ENCODE measurements at regions not wholly inside any gene's neighbourhood (a gene's known extent, or its start where the extent isn't known, plus 50 kb on each side); places are given as distances from the start of the nearest gene placed in this dataset.

GRCh38 chr5:53826504-53826903 lies 266.1 kb downstream of the NDUFS4 start:
- Histone ChIP-seq H3K27me3 (replicated peaks; ENCODE audit: insufficient read depth) (no peaks in the 10 kb centered on the region; the same call in 1 of the 2 replicates), H3K4me3 (no peak overlapping the region), H3F3A (ENCODE audit: insufficient read depth) (no peaks in the 10 kb centered on the region), H2AFZ (no peak overlapping the region), H3K9ac (no peak overlapping the region), H3K36me3 (ENCODE audit: low read depth) (no peaks in the 10 kb centered on the region), H3K9me3 (ENCODE audit: low read depth) (no peaks in the 10 kb centered on the region), H4K20me1 (ENCODE audit: insufficient read depth) (no peaks in the 10 kb centered on the region), H3K4me2 (ENCODE audit: unreplicated experiment) (no peak overlapping the region), H3K9me2 (ENCODE audit: insufficient read depth) (no peaks in the 10 kb centered on the region), H3K4me1 (ENCODE audit: insufficient read depth) (no peaks in the 10 kb centered on the region), H3K27ac (no peak overlapping the region), H3K79me2 (ENCODE audit: insufficient read depth) (no peaks in the 10 kb centered on the region)
- DNase-seq: no peak
- WGBS, 2 experiments (ENCODE audit: low coverage in 1 of 2, low lambda C conversion rate in 2 of 2, missing lambda C conversion rate in 2 of 2): 41 to 46% methylated on average over 7 of the region's 7 CpGs
- TF ChIP-seq EZH2 (IDR thresholded peaks at IDR 0.05; ENCODE audit: insufficient read depth, poor library complexity, severe bottlenecking) (no peak), EZH2phosphoT487 (IDR thresholded peaks at IDR 0.05; ENCODE audit: insufficient read depth, low read depth) (no peak)
- in situ Hi-C loops (cut with MboI): no loop called here

GRCh38 chr5:53827211-53827651 lies 266.8 kb downstream of the NDUFS4 start:
- Histone ChIP-seq H4K20me1 (ENCODE audit: insufficient read depth) (no peaks in the 10 kb centered on the region), H2AFZ (no peak overlapping the region), H3K4me2 (ENCODE audit: unreplicated experiment) (no peak overlapping the region), H3K79me2 (ENCODE audit: insufficient read depth) (no peaks in the 10 kb centered on the region), H3F3A (ENCODE audit: insufficient read depth) (no peaks in the 10 kb centered on the region), H3K27ac (no peak overlapping the region), H3K9me2 (ENCODE audit: insufficient read depth) (no peaks in the 10 kb centered on the region), H3K9me3 (ENCODE audit: low read depth) (no peaks in the 10 kb centered on the region), H3K4me1 (ENCODE audit: insufficient read depth) (no peaks in the 10 kb centered on the region), H3K9ac (no peak overlapping the region), H3K36me3 (ENCODE audit: low read depth) (no peaks in the 10 kb centered on the region), H3K4me3 (no peak overlapping the region), H3K27me3 (replicated peaks; ENCODE audit: insufficient read depth) (no peaks in the 10 kb centered on the region; the same call in 1 of the 2 replicates)
- in situ Hi-C loops (cut with MboI): no loop called here
- no peak for TF ChIP-seq EZH2 (IDR thresholded peaks at IDR 0.05; ENCODE audit: insufficient read depth, poor library complexity, severe bottlenecking)
- no peak for TF ChIP-seq EZH2phosphoT487 (IDR thresholded peaks at IDR 0.05; ENCODE audit: insufficient read depth, low read depth)
- DNase-seq: no peak
- 5 to 7% methylated on average over 4 of the region's 4 CpGs for WGBS, 2 experiments (ENCODE audit: low coverage in 1 of 2, low lambda C conversion rate in 2 of 2, missing lambda C conversion rate in 2 of 2)

- Histone ChIP-seq H2AFZ (no peak overlapping the region), H3K9me3 (ENCODE audit: low read depth) (no peaks in the 10 kb centered on the region), H3K27ac (no peak overlapping the region), H3K4me2 (ENCODE audit: unreplicated experiment) (no peak overlapping the region), H3K36me3 (ENCODE audit: low read depth) (no peaks in the 10 kb centered on the region), H3F3A (ENCODE audit: insufficient read depth) (no peaks in the 10 kb centered on the region), H3K4me1 (ENCODE audit: insufficient read depth) (no peaks in the 10 kb centered on the region), H3K9me2 (ENCODE audit: insufficient read depth) (no peaks in the 10 kb centered on the region), H3K27me3 (replicated peaks; ENCODE audit: insufficient read depth) (no peaks in the 10 kb centered on the region), H3K9ac (no peak overlapping the region), H3K79me2 (ENCODE audit: insufficient read depth) (no peaks in the 10 kb centered on the region), H4K20me1 (ENCODE audit: insufficient read depth) (no peaks in the 10 kb centered on the region), H3K4me3 (no peak overlapping the region)
- no peak for DNase-seq
- TF ChIP-seq EZH2phosphoT487 (IDR thresholded peaks at IDR 0.05; ENCODE audit: insufficient read depth, low read depth) (no peak), EZH2 (IDR thresholded peaks at IDR 0.05; ENCODE audit: insufficient read depth, poor library complexity, severe bottlenecking) (no peak)
- WGBS, 2 experiments (ENCODE audit: low coverage in 1 of 2, low lambda C conversion rate in 2 of 2, missing lambda C conversion rate in 2 of 2): 33% methylated on average over 2 of the region's 2 CpGs
- in situ Hi-C loops (cut with MboI): no loop called here
Observed at GRCh38 chr5:53831496-53831895, 271.1 kb downstream of the NDUFS4 start.

All from GM23248 (cell line).